ENCODE measurements at regions not wholly inside any gene's neighbourhood (a gene's known extent, or its start where the extent isn't known, plus 50 kb on each side); places are given as distances from the start of the nearest gene placed in this dataset.

GRCh38 chr18:7394050-7394659, 163.3 kb downstream of the LRRC30 start:
- TF ChIP-seq, protein P1, sequence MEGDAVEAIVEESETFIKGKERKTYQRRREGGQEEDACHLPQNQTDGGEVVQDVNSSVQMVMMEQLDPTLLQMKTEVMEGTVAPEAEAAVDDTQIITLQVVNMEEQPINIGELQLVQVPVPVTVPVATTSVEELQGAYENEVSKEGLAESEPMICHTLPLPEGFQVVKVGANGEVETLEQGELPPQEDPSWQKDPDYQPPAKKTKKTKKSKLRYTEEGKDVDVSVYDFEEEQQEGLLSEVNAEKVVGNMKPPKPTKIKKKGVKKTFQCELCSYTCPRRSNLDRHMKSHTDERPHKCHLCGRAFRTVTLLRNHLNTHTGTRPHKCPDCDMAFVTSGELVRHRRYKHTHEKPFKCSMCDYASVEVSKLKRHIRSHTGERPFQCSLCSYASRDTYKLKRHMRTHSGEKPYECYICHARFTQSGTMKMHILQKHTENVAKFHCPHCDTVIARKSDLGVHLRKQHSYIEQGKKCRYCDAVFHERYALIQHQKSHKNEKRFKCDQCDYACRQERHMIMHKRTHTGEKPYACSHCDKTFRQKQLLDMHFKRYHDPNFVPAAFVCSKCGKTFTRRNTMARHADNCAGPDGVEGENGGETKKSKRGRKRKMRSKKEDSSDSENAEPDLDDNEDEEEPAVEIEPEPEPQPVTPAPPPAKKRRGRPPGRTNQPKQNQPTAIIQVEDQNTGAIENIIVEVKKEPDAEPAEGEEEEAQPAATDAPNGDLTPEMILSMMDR (conservative IDR thresholded peaks at IDR 0.05; ENCODE audit: low read depth, low read length), result no peak
- TF ChIP-seq EZH2phosphoT487 (IDR thresholded peaks at IDR 0.05; ENCODE audit: borderline replicate concordance, low read length) (no peak), EZH2 (IDR thresholded peaks at IDR 0.05; ENCODE audit: low read length, unreplicated experiment) (no peak)
